ENCODE measurements at regions not wholly inside any gene's neighbourhood (a gene's known extent, or its start where the extent isn't known, plus 50 kb on each side); places are given as distances from the start of the nearest gene placed in this dataset.

DNA sequence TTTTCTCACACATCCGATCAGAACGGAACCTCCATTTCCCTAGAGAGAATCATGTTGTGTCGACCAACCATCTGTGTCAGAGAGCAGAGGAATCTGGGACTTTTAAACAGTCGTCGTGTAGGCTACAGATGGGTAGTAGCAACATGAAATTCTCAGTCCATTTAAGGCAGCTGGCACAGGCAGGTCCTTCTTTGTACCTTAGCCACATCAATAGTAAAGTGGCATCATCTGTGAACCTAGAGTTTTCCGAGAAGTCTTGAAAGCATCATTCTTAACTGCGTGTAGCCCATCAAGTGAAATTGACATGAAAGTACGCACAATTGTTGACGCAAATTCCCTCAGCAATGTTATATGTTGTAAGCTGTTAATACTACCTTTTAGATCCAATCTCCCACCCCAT lies 114.5 kb upstream of the GRM7 start:
- Histone ChIP-seq H3K9me2 (replicated peaks; ENCODE audit: low read depth, low read length) (no peaks in the 10 kb centered on the region), H3K27me3 (ENCODE audit: insufficient read depth, low read length, poor library complexity, severe bottlenecking) (no peaks in the 10 kb centered on the region), H3K4me1 (ENCODE audit: insufficient read depth, low read length, poor library complexity, severe bottlenecking) (peaks cover 7% of the 10 kb centered on the region), H3K36me3 (ENCODE audit: insufficient read depth, low read length) (no peaks in the 10 kb centered on the region), H3F3A (ENCODE audit: low read depth) (no peaks in the 10 kb centered on the region), H3K4me2 (ENCODE audit: low read depth, low read length, poor library complexity, severe bottlenecking) (no peak overlapping the region), H3K4me3 (ENCODE audit: low read length, poor library complexity, severe bottlenecking) (no peak overlapping the region), H4K20me1 (ENCODE audit: insufficient read depth, low read length, poor library complexity, severe bottlenecking) (no peaks in the 10 kb centered on the region), H3K9me3 (ENCODE audit: insufficient read depth, low read depth, low read length) (no peaks in the 10 kb centered on the region), H3K9ac (ENCODE audit: low read depth, low read length, poor library complexity, severe bottlenecking) (no peak overlapping the region), H3K79me2 (ENCODE audit: insufficient read depth, low read length) (no peaks in the 10 kb centered on the region), H2AFZ (ENCODE audit: low read length) (no peak overlapping the region)
- TF ChIP-seq, protein P1, sequence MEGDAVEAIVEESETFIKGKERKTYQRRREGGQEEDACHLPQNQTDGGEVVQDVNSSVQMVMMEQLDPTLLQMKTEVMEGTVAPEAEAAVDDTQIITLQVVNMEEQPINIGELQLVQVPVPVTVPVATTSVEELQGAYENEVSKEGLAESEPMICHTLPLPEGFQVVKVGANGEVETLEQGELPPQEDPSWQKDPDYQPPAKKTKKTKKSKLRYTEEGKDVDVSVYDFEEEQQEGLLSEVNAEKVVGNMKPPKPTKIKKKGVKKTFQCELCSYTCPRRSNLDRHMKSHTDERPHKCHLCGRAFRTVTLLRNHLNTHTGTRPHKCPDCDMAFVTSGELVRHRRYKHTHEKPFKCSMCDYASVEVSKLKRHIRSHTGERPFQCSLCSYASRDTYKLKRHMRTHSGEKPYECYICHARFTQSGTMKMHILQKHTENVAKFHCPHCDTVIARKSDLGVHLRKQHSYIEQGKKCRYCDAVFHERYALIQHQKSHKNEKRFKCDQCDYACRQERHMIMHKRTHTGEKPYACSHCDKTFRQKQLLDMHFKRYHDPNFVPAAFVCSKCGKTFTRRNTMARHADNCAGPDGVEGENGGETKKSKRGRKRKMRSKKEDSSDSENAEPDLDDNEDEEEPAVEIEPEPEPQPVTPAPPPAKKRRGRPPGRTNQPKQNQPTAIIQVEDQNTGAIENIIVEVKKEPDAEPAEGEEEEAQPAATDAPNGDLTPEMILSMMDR (conservative IDR thresholded peaks at IDR 0.05; ENCODE audit: low read length) = no peak
- no peak for TF ChIP-seq EZH2phosphoT487 (IDR thresholded peaks at IDR 0.05; ENCODE audit: borderline replicate concordance)

DNA sequence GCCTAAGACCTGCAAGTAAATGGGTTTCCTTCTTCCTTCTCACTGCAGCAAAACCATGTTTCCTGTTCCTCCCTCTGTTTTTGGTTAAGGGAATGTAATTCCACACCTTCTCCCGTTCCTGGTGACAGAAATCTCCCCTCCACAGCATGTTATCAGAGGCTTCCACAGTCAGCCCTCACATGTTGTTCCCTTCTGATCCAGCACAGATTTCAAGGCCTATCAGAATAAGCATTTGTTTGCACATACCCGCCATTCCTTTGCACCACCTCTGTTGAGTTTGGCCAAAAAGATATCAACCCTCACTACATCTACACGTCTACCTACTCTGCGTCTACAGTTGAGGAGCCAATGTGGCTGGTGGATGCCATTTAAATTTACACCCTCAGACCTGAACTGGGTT lies 113.9 kb upstream of the GRM7 start:
- peaks cover 7% of the 10 kb centered on the region for H3K4me1 ChIP-seq (ENCODE audit: insufficient read depth, low read length, poor library complexity, severe bottlenecking)
- no peaks in the 10 kb centered on the region for H4K20me1 ChIP-seq (ENCODE audit: insufficient read depth, low read length, poor library complexity, severe bottlenecking)
- no peak overlapping the region for H3K4me3 ChIP-seq (ENCODE audit: low read length, poor library complexity, severe bottlenecking)
- TF ChIP-seq EZH2phosphoT487 (IDR thresholded peaks at IDR 0.05; ENCODE audit: borderline replicate concordance) = no peak
- TF ChIP-seq, protein P1 (conservative IDR thresholded peaks at IDR 0.05; ENCODE audit: low read length) = no peak
- no peaks in the 10 kb centered on the region for H3K36me3 ChIP-seq (ENCODE audit: insufficient read depth, low read length)
- H3K9me2 ChIP-seq (replicated peaks; ENCODE audit: low read depth, low read length) = no peaks in the 10 kb centered on the region
- no peak overlapping the region for H3K4me2 ChIP-seq (ENCODE audit: low read depth, low read length, poor library complexity, severe bottlenecking)
- no peaks in the 10 kb centered on the region for H3K9me3 ChIP-seq (ENCODE audit: insufficient read depth, low read depth, low read length)
- H2AFZ ChIP-seq (ENCODE audit: low read length) = no peak overlapping the region
- no peak overlapping the region for H3K9ac ChIP-seq (ENCODE audit: low read depth, low read length, poor library complexity, severe bottlenecking)
- no peaks in the 10 kb centered on the region for H3K27me3 ChIP-seq (ENCODE audit: insufficient read depth, low read length, poor library complexity, severe bottlenecking)
- H3F3A ChIP-seq (ENCODE audit: low read depth) = no peaks in the 10 kb centered on the region
- no peaks in the 10 kb centered on the region for H3K79me2 ChIP-seq (ENCODE audit: insufficient read depth, low read length)

DNA sequence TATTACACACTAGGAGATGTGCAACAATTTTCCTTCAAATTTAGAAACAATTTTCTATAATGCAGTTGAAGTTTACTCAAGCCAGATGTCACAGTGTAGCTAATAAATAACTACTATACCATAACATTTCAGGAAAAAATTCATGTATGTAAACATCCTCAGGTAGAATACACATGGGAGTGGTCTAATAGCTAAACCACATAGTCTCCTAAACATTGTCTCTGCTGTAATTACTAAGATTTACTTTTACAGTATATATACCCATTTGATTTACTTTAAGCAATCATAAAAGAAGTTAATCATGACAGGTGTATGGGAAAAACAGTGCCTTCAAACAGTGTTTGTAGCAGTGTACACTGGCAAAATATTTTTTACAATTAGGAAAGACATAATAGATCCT lies 110.1 kb upstream of the GRM7 start:
- no peaks in the 10 kb centered on the region for H3K36me3 ChIP-seq (ENCODE audit: insufficient read depth, low read length)
- no peak for TF ChIP-seq EZH2phosphoT487 (IDR thresholded peaks at IDR 0.05; ENCODE audit: borderline replicate concordance)
- TF ChIP-seq, protein P1 (conservative IDR thresholded peaks at IDR 0.05; ENCODE audit: low read length) = no peak
- peaks cover 4% of the 10 kb centered on the region; the same call in 1 of the 2 replicates for H3K9me3 ChIP-seq (ENCODE audit: insufficient read depth, low read depth, low read length)
- no peaks in the 10 kb centered on the region for H3K4me1 ChIP-seq (ENCODE audit: insufficient read depth, low read length, poor library complexity, severe bottlenecking)
- H3K9me2 ChIP-seq (replicated peaks; ENCODE audit: low read depth, low read length) = no peaks in the 10 kb centered on the region
- no peaks in the 10 kb centered on the region for H3K79me2 ChIP-seq (ENCODE audit: insufficient read depth, low read length)
- no peak overlapping the region for H2AFZ ChIP-seq (ENCODE audit: low read length)
- no peak overlapping the region for H3K9ac ChIP-seq (ENCODE audit: low read depth, low read length, poor library complexity, severe bottlenecking)
- no peaks in the 10 kb centered on the region for H3F3A ChIP-seq (ENCODE audit: low read depth)
- H3K4me3 ChIP-seq (ENCODE audit: low read length, poor library complexity, severe bottlenecking) = no peak overlapping the region
- H3K27me3 ChIP-seq (ENCODE audit: insufficient read depth, low read length, poor library complexity, severe bottlenecking) = no peaks in the 10 kb centered on the region
- no peak overlapping the region for H3K4me2 ChIP-seq (ENCODE audit: low read depth, low read length, poor library complexity, severe bottlenecking)
- H4K20me1 ChIP-seq (ENCODE audit: insufficient read depth, low read length, poor library complexity, severe bottlenecking) = no peaks in the 10 kb centered on the region

Measured in Loucy (cell line).